H9 (cell line): ENCODE measurements at regions not wholly inside any gene's neighbourhood (a gene's known extent, or its start where the extent isn't known, plus 50 kb on each side); places are given as distances from the start of the nearest gene placed in this dataset.

ENCODE experiments used
- DNase-seq: peaks from one replicate; pipeline ENCODE4 v3.0.0-alpha.2; 2017
- H2AFZ ChIP-seq: one replicate; pipeline ENCODE4 v1.6.1; 2013; ENCODE audit warnings: mild to moderate bottlenecking, low read length, control low read depth, moderate library complexity
- H2AK5ac ChIP-seq: 2 replicates; pipeline ENCODE4 v1.6.1; 2013; ENCODE audit warnings: low read length, control low read depth, mixed read lengths; ENCODE audit not compliant: insufficient read length
- H2BK120ac ChIP-seq: one replicate; pipeline ENCODE4 v1.6.1; 2013; ENCODE audit warnings: low read depth, mild to moderate bottlenecking, low read length, control low read depth, inconsistent platforms; ENCODE audit not compliant: poor library complexity, severe bottlenecking
- H2BK12ac ChIP-seq: 2 replicates; pipeline ENCODE4 v1.6.1; 2013; ENCODE audit warnings: low read length, control low read depth, mixed read lengths, low read depth; ENCODE audit not compliant: insufficient read length
- H2BK15ac ChIP-seq: 2 replicates; pipeline ENCODE4 v1.6.1; 2013; ENCODE audit warnings: low read depth, low read length, control low read depth
- H2BK20ac ChIP-seq: one replicate; pipeline ENCODE4 v1.6.1; 2013; ENCODE audit warnings: low read depth, mild to moderate bottlenecking, low read length, control low read depth, inconsistent platforms; ENCODE audit not compliant: poor library complexity, severe bottlenecking
- H2BK5ac ChIP-seq: 2 replicates; pipeline ENCODE4 v1.6.1; 2013; ENCODE audit warnings: low read length, control low read depth, mixed read lengths; ENCODE audit not compliant: insufficient read length
- H3K14ac ChIP-seq: 2 replicates; pipeline ENCODE4 v1.6.1; 2013; ENCODE audit warnings: low read length, control low read depth; ENCODE audit not compliant: insufficient read depth
- H3K18ac ChIP-seq: 2 replicates; pipeline ENCODE4 v1.6.1; 2013; ENCODE audit warnings: low read depth, mild to moderate bottlenecking, mixed read lengths, low read length, control low read depth; ENCODE audit not compliant: insufficient read length
- H3K23ac ChIP-seq: 2 replicates; pipeline ENCODE4 v1.6.1; 2013; ENCODE audit warnings: low read length, control low read depth, mixed read lengths, low read depth; ENCODE audit not compliant: insufficient read length
- H3K23me2 ChIP-seq: 2 replicates; pipeline ENCODE4 v1.6.1; 2013; ENCODE audit warnings: low read depth, mild to moderate bottlenecking, mixed read lengths, low read length, control low read depth; ENCODE audit not compliant: insufficient read length, poor library complexity, severe bottlenecking
- H3K27ac ChIP-seq: 2 replicates; pipeline ENCODE4 v1.5.1; 2013; ENCODE audit warnings: low read length, control low read depth, mixed read lengths, low read depth; ENCODE audit not compliant: insufficient read length
- H3K27me3 ChIP-seq: 2 replicates; pipeline ENCODE4 v1.6.1; 2013; ENCODE audit warnings: low read length, control low read depth, inconsistent platforms; ENCODE audit not compliant: insufficient read depth
- H3K4ac ChIP-seq: 2 replicates; pipeline ENCODE4 v1.6.1; 2013; ENCODE audit warnings: low read depth, mild to moderate bottlenecking, control low read depth, inconsistent platforms, low read length, moderate library complexity
- H3K4me1 ChIP-seq: 2 replicates; pipeline ENCODE4 v1.6.1; 2013; ENCODE audit warnings: low read length, control low read depth, inconsistent platforms; ENCODE audit not compliant: insufficient read depth
- H3K4me2 ChIP-seq: 2 replicates; pipeline ENCODE4 v1.6.1; 2013; ENCODE audit warnings: low read length, control low read depth, mixed read lengths; ENCODE audit not compliant: insufficient read length, insufficient read depth
- H3K56ac ChIP-seq: 2 replicates; pipeline ENCODE4 v1.6.1; 2013; ENCODE audit warnings: low read depth, mild to moderate bottlenecking, mixed read lengths, low read length, control low read depth; ENCODE audit not compliant: insufficient read length
- H3K79me1 ChIP-seq: 2 replicates; pipeline ENCODE4 v1.6.1; 2013; ENCODE audit warnings: low read depth, mild to moderate bottlenecking, moderate library complexity, low read length, control low read depth, inconsistent platforms; ENCODE audit not compliant: insufficient read depth, poor library complexity, severe bottlenecking
- H3K79me2 ChIP-seq: 2 replicates; pipeline ENCODE4 v1.6.1; 2013; ENCODE audit warnings: low read length, control low read depth, inconsistent platforms; ENCODE audit not compliant: insufficient read depth
- H3K9ac ChIP-seq: 2 replicates; pipeline ENCODE4 v1.6.1; 2013; ENCODE audit warnings: low read length, control low read depth, mixed read lengths; ENCODE audit not compliant: insufficient read length; ENCODE audit errors: extremely low read depth
- H3K9me3 ChIP-seq: one replicate; pipeline ENCODE4 v1.6.1; 2013; ENCODE audit warnings: low read depth, low read length, inconsistent platforms; ENCODE audit not compliant: control insufficient read depth
- H3T11ph ChIP-seq: one replicate; pipeline ENCODE4 v1.6.1; 2013; ENCODE audit warnings: mild to moderate bottlenecking, low read length, control low read depth, inconsistent platforms
- H4K20me1 ChIP-seq: one replicate; pipeline ENCODE4 v1.6.1; 2013; ENCODE audit not compliant: control insufficient read depth, insufficient read length, insufficient read depth
- H4K5ac ChIP-seq: 2 replicates; pipeline ENCODE4 v1.6.1; 2013; ENCODE audit warnings: low read depth, mild to moderate bottlenecking, mixed read lengths, low read length, control low read depth; ENCODE audit not compliant: insufficient read length
- H4K8ac ChIP-seq: replicated peaks from 2 replicates; pipeline ENCODE4 v1.6.1; 2013; ENCODE audit warnings: low read length, control low read depth, mixed read lengths, low read depth; ENCODE audit not compliant: insufficient read length
- H4K91ac ChIP-seq: 2 replicates; pipeline ENCODE4 v1.6.1; 2013; ENCODE audit warnings: low read depth, mild to moderate bottlenecking, moderate library complexity, mixed read lengths, low read length, control low read depth; ENCODE audit not compliant: insufficient read length
- H3K27ac Mint-ChIP-seq, 3 experiments: 2 replicates in 2 of 3; 3 replicates in 1 of 3; pipeline ENCODE4 v1.8.0; 2020 to 2021; ENCODE audit warnings: mixed read lengths in 3 of 3, mild to moderate bottlenecking in 1 of 3, moderate library complexity in 1 of 3
- H3K27me3 Mint-ChIP-seq: 2 replicates; pipeline ENCODE4 v1.8.0; 2021; ENCODE audit warnings: low read depth, mild to moderate bottlenecking, moderate library complexity, mixed read lengths
- H3K36me3 Mint-ChIP-seq, 3 experiments: 2 replicates in 2 of 3; 3 replicates in 1 of 3; pipeline ENCODE4 v1.8.0; 2020 to 2021; ENCODE audit warnings: low read depth in 3 of 3, mixed read lengths in 3 of 3; ENCODE audit not compliant: insufficient read depth in 1 of 3
- H3K4me1 Mint-ChIP-seq, 2 experiments: 2 replicates each; pipeline ENCODE4 v1.8.0; 2020; ENCODE audit warnings: mixed read lengths in 2 of 2
- H3K4me3 Mint-ChIP-seq, 2 experiments: 2 replicates in 1 of 2; 3 replicates in 1 of 2; pipeline ENCODE4 v1.8.0; 2020 to 2021; ENCODE audit warnings: mild to moderate bottlenecking in 2 of 2, mixed read lengths in 2 of 2, moderate library complexity in 1 of 2
- H3K9me3 Mint-ChIP-seq, 2 experiments: 2 replicates in 1 of 2; 3 replicates in 1 of 2; pipeline ENCODE4 v1.8.0; 2020; ENCODE audit warnings: mild to moderate bottlenecking in 2 of 2, mixed read lengths in 2 of 2, moderate library complexity in 1 of 2
- CTCF ChIP-seq: fragments of 200-600 bp; sonication (generic); conservative IDR thresholded peaks from 3 replicates; pipeline ENCODE4 v1.8.0; 2021; ENCODE audit warnings: antibody characterized with exemption, mild to moderate bottlenecking
- WGBS: extraction: QIAGEN DNeasy Blood & Tissue Kit; methylation state at CpG from one replicate; pipeline ENCODE4 v1.1.7; 2013; ENCODE audit warnings: missing lambda C conversion rate, low lambda C conversion rate, mixed read lengths; ENCODE audit not compliant: insufficient read length; ENCODE audit errors: extremely low coverage; 5-methylcytosine and 5-hydroxymethylcytosine counted together

GRCh38 chr20:39993742-39994141 lies 695.3 kb downstream of the MAFB start:
- Histone ChIP-seq H2AFZ (no peak overlapping the region), H3K27ac (no peak overlapping the region), H3K9ac (no peak overlapping the region), H3K27me3 (no peaks in the 10 kb centered on the region), H2AK5ac (no peak overlapping the region), H3K18ac (no peak overlapping the region), H4K91ac (no peak overlapping the region), H2BK120ac (no peak overlapping the region), H4K20me1 (no peaks in the 10 kb centered on the region), H3T11ph (no peak overlapping the region), H2BK5ac (no peak overlapping the region), H2BK12ac (no peak overlapping the region), H4K8ac (no peak overlapping the region), H3K23ac (no peak overlapping the region), H3K56ac (no peak overlapping the region), H3K4me2 (no peak overlapping the region), H4K5ac (no peak overlapping the region), H3K79me1 (no peaks in the 10 kb centered on the region), H3K79me2 (no peaks in the 10 kb centered on the region), H3K4ac (no peak overlapping the region), H2BK20ac (no peak overlapping the region), H3K23me2 (no peaks in the 10 kb centered on the region), H3K4me1 (no peaks in the 10 kb centered on the region), H3K14ac (no peak overlapping the region), H3K9me3 (no peaks in the 10 kb centered on the region), H2BK15ac (no peak overlapping the region)
- Mint-ChIP-seq H3K36me3 (peaks cover 0 to 10% (median 4%) of the 10 kb centered on the region in 3 experiments; a peak in 3 of 7 replicates), H3K4me1 (no peaks in the 10 kb centered on the region), H3K27ac (no peak overlapping the region), H3K27me3 (no peaks in the 10 kb centered on the region), H3K4me3 (no peak overlapping the region), H3K9me3 (peaks cover 6 to 9% of the 10 kb centered on the region in 2 experiments; a peak in 4 of 5 replicates)
- DNase-seq, result no peak
- WGBS, result no CpG with 5 or more reads among the region's 2 CpGs
- TF ChIP-seq CTCF, result no peak
